GM23338 (cell line): ENCODE measurements at regions not wholly inside any gene's neighbourhood (a gene's known extent, or its start where the extent isn't known, plus 50 kb on each side); places are given as distances from the start of the nearest gene placed in this dataset.
"Not testable (repeated sequence)": the region's sequence is repeated elsewhere in the genome, so short reads cannot be mapped to it uniquely, and the experiment has no call there.

Source experiments
- ATAC-seq: fragments of 200-7000 bp; cut with Tn5 transposase; 3 replicates; pipeline ENCODE4 v1.9.1; 2020
- DNase-seq: peaks from one replicate; pipeline ENCODE4 v3.0.0-alpha.2; 2015; ENCODE audit warnings: low spot score
- H2AFZ ChIP-seq: fragments of 200-600 bp; sonication (generic); 2 replicates; pipeline ENCODE4 v1.8.0; 2016; ENCODE audit warnings: antibody characterized with exemption, mild to moderate bottlenecking, moderate library complexity
- H3F3A ChIP-seq: fragments of 200-600 bp; sonication (generic); replicated peaks from 2 replicates; pipeline ENCODE4 v1.8.0; 2017; ENCODE audit warnings: antibody characterized with exemption, mixed run types, low read depth
- H3K27ac ChIP-seq: fragments of 200-600 bp; sonication (generic); 2 replicates; pipeline ENCODE4 v1.6.1; 2016; ENCODE audit warnings: low read depth
- H3K27me3 ChIP-seq: fragments of 200-600 bp; sonication (generic); 2 replicates; pipeline ENCODE4 v1.8.0; 2016; ENCODE audit warnings: mild to moderate bottlenecking, mixed run types, moderate library complexity; ENCODE audit not compliant: insufficient read depth
- H3K36me3 ChIP-seq: fragments of 200-600 bp; sonication (generic); 2 replicates; pipeline ENCODE4 v1.8.0; 2016; ENCODE audit warnings: mild to moderate bottlenecking; ENCODE audit not compliant: insufficient read depth
- H3K4me1 ChIP-seq: fragments of 200-600 bp; sonication (generic); 2 replicates; pipeline ENCODE4 v1.8.0; 2016; ENCODE audit warnings: mild to moderate bottlenecking, moderate library complexity; ENCODE audit not compliant: insufficient read depth
- H3K4me2 ChIP-seq: fragments of 200-600 bp; sonication (generic); 2 replicates; pipeline ENCODE4 v1.7.1; 2017; ENCODE audit warnings: mixed run types
- H3K4me3 ChIP-seq: fragments of 200-600 bp; sonication (generic); 2 replicates; pipeline ENCODE4 v1.6.1; 2016; ENCODE audit warnings: mixed run types
- H3K79me2 ChIP-seq: fragments of 200-600 bp; sonication (generic); replicated peaks from 2 replicates; pipeline ENCODE4 v1.8.0; 2017; ENCODE audit warnings: mild to moderate bottlenecking; ENCODE audit not compliant: insufficient read depth
- H3K9me2 ChIP-seq: fragments of 200-600 bp; sonication (generic); 2 replicates; pipeline ENCODE4 v1.8.0; 2017; ENCODE audit not compliant: insufficient read depth
- H4K20me1 ChIP-seq: fragments of 200-600 bp; sonication (generic); replicated peaks from 2 replicates; pipeline ENCODE4 v1.8.0; 2017; ENCODE audit warnings: mild to moderate bottlenecking; ENCODE audit not compliant: insufficient read depth
- H3K27ac Mint-ChIP-seq: 2 replicates; pipeline ENCODE4 v1.8.0; 2020; ENCODE audit warnings: inconsistent platforms, mild to moderate bottlenecking, moderate library complexity, mixed read lengths
- H3K27me3 Mint-ChIP-seq: 3 replicates; pipeline ENCODE4 v1.8.0; 2022; ENCODE audit warnings: low read depth, mild to moderate bottlenecking, moderate library complexity, mixed read lengths, inconsistent platforms; ENCODE audit not compliant: insufficient read depth, poor library complexity
- H3K36me3 Mint-ChIP-seq: 3 replicates; pipeline ENCODE4 v1.8.0; 2021; ENCODE audit warnings: low read depth, mild to moderate bottlenecking, inconsistent platforms, moderate library complexity, mixed read lengths
- H3K4me1 Mint-ChIP-seq: 3 replicates; pipeline ENCODE4 v1.8.0; 2020; ENCODE audit warnings: mild to moderate bottlenecking, inconsistent platforms, mixed read lengths
- H3K4me3 Mint-ChIP-seq: 3 replicates; pipeline ENCODE4 v1.8.0; 2021; ENCODE audit warnings: moderate library complexity, mild to moderate bottlenecking, inconsistent platforms, mixed read lengths
- H3K9me3 Mint-ChIP-seq: 3 replicates; pipeline ENCODE4 v1.8.0; 2020; ENCODE audit warnings: moderate library complexity, mild to moderate bottlenecking, inconsistent platforms, mixed read lengths
- CREB1 ChIP-seq: fragments of 250-450 bp; sonication (Bioruptor Pico); IDR thresholded peaks from 2 replicates; pipeline ENCODE4 v1.5.0; 2020; ENCODE audit warnings: low read depth, mild to moderate bottlenecking, moderate library complexity
- CTCF ChIP-seq, 2 experiments: fragments of 200-600 bp in 1 of 2; sonication (generic) in 1 of 2; conservative IDR thresholded peaks; 2 replicates each; pipeline versions ENCODE4 v1.5.1 to v1.6.1; 2016 to 2017; ENCODE audit warnings: antibody characterized with exemption in 2 of 2, low read depth in 2 of 2, mild to moderate bottlenecking in 2 of 2, moderate library complexity in 1 of 2
- ETS1 ChIP-seq: IDR thresholded peaks from 2 replicates; pipeline ENCODE4 v1.6.1; 2016; ENCODE audit warnings: antibody characterized with exemption
- EZH2 ChIP-seq: fragments of 200-600 bp; sonication (generic); IDR thresholded peaks from one replicate; pipeline ENCODE4 v1.8.0; 2017; ENCODE audit warnings: antibody characterized with exemption, mild to moderate bottlenecking, low read depth; ENCODE audit not compliant: unreplicated experiment
- JUNB ChIP-seq: IDR thresholded peaks from one replicate; pipeline ENCODE4 v1.6.1; 2016; ENCODE audit warnings: antibody characterized with exemption; ENCODE audit not compliant: unreplicated experiment
- POLR2AphosphoS5 ChIP-seq: IDR thresholded peaks from 2 replicates; pipeline ENCODE4 v1.6.1; 2016; ENCODE audit warnings: antibody characterized with exemption, low read depth
- STAT1 ChIP-seq: IDR thresholded peaks from one replicate; pipeline ENCODE4 v1.6.1; 2016; ENCODE audit warnings: antibody characterized with exemption; ENCODE audit not compliant: unreplicated experiment
- ZNF331 ChIP-seq: fragments of 250-450 bp; sonication (Bioruptor Pico); IDR thresholded peaks from 2 replicates; pipeline ENCODE4 v1.5.0; 2020; ENCODE audit warnings: low read depth, mild to moderate bottlenecking, moderate library complexity

DNA sequence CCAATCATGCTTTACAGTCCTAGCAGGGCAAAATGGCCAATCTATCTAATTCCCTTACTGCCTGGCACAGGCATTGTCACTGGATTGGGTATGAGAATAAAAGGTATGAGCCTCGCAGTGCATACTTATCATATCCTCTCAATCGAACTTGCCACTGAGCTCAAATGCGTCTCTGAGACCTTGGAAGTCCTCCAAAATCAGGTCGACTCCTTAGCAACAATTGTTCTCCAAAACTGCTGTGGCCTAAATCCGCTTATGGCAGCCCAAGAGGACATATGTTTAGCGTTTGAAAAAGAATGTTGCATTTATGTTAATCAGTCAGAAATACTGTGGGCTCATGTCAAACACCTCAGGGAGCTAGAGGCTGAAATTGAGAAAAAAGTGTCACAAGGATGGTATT lies 69.7 kb downstream of the SPIN4 start:
- H3K27ac ChIP-seq: no peak overlapping the region
- H3K9me3 Mint-ChIP-seq: peaks cover 3% of the 10 kb centered on the region; the same call in 1 of the 3 replicates
- H3K4me3 Mint-ChIP-seq: no peak overlapping the region
- H3K36me3 ChIP-seq: no peaks in the 10 kb centered on the region
- H3K36me3 Mint-ChIP-seq: no peaks in the 10 kb centered on the region
- H4K20me1 ChIP-seq: no peaks in the 10 kb centered on the region
- H3F3A ChIP-seq: no peaks in the 10 kb centered on the region
- ATAC-seq (no peak), DNase-seq (no peak)
- H3K27me3 Mint-ChIP-seq: no peaks in the 10 kb centered on the region
- H3K27me3 ChIP-seq: no peaks in the 10 kb centered on the region
- no peaks in the 10 kb centered on the region for H3K9me2 ChIP-seq
- no peaks in the 10 kb centered on the region for H3K4me1 Mint-ChIP-seq
- H3K4me2 ChIP-seq: no peak overlapping the region
- TF ChIP-seq JUNB (no peak), POLR2AphosphoS5 (no peak), CREB1 (CRISPR knock-in tag) (no peak), STAT1 (no peak), ZNF331 (CRISPR knock-in tag) (no peak), EZH2 (no peak)
- no peak overlapping the region for H3K27ac Mint-ChIP-seq
- no peak overlapping the region for H3K4me3 ChIP-seq
- H2AFZ ChIP-seq: no peak overlapping the region
- H3K79me2 ChIP-seq: no peaks in the 10 kb centered on the region
- no peaks in the 10 kb centered on the region for H3K4me1 ChIP-seq

DNA sequence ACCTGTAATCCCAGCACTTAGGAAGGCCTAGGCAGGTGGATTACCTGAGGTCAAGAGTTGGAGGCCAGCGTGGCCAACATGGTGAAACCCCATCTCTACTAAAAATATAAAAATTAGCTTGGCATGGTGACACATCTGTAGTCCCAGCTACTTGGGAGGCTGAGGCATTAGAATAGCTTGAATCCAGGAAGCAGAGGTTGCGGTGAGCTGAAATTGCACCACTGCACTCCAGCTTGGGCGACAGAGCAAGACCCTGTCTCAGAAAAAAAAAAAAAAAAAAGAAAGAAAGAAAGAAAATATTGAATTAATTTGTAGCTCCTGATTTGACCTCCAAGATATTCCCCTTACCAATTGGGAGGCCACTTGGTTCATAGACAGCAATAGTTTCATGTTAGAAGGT lies 73.7 kb downstream of the SPIN4 start:
- not testable (repeated sequence) for H3K4me3 Mint-ChIP-seq, DNase-seq, H3K9me2 ChIP-seq, H3K79me2 ChIP-seq, H3K4me3 ChIP-seq, H3K27me3 Mint-ChIP-seq, H3K27ac Mint-ChIP-seq, ATAC-seq, H2AFZ ChIP-seq, H3K36me3 Mint-ChIP-seq, H3K27me3 ChIP-seq, H3F3A ChIP-seq, H3K4me2 ChIP-seq, H4K20me1 ChIP-seq, H3K4me1 ChIP-seq, H3K9me3 Mint-ChIP-seq, H3K36me3 ChIP-seq, H3K4me1 Mint-ChIP-seq, H3K27ac ChIP-seq

DNA sequence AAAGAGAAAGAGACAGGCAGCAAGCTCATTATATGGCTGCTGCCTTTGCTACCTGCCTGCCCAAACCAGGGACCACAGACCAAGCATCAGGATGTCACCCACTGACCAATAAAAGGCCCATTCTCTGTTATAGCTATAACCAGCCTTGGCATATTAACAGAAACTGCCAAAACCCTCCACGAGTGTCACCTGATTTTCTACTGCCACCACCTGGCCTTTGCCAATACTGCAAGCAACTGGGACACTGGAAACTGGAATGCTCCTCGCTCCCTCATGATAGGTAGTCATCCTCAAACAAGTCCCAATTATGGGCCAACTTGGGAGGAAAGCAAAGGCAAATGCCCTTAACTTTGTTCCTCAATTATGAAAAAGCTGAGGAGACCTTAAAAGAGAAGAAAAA lies 76.0 kb downstream of the SPIN4 start:
- H3K36me3 Mint-ChIP-seq: no peaks in the 10 kb centered on the region
- H3K4me1 Mint-ChIP-seq: no peaks in the 10 kb centered on the region
- Histone ChIP-seq H3K4me1 (no peaks in the 10 kb centered on the region), H3K4me3 (no peak overlapping the region), H4K20me1 (no peaks in the 10 kb centered on the region), H3K4me2 (no peak overlapping the region), H3F3A (no peaks in the 10 kb centered on the region), H3K9me2 (no peaks in the 10 kb centered on the region), H3K79me2 (no peaks in the 10 kb centered on the region), H3K27ac (no peak overlapping the region), H2AFZ (no peak overlapping the region), H3K36me3 (no peaks in the 10 kb centered on the region), H3K27me3 (no peaks in the 10 kb centered on the region)
- no peak overlapping the region for H3K27ac Mint-ChIP-seq
- H3K9me3 Mint-ChIP-seq: no peaks in the 10 kb centered on the region
- peak; percentile 38; the same call in 2 of the 3 replicates for ATAC-seq
- H3K4me3 Mint-ChIP-seq: no peak overlapping the region
- DNase-seq: peak; percentile 47
- no peaks in the 10 kb centered on the region for H3K27me3 Mint-ChIP-seq
- peak; percentile 61 to 62 for TF ChIP-seq CTCF (conservative IDR thresholded peaks at IDR 0.05; ENCODE audit: low read depth in 2 of 2)
- TF ChIP-seq POLR2AphosphoS5: no peak
- no peak for TF ChIP-seq JUNB
- TF ChIP-seq STAT1: no peak
- no peak for TF ChIP-seq ETS1
